ENCODE measurements at regions not wholly inside any gene's neighbourhood (a gene's known extent, or its start where the extent isn't known, plus 50 kb on each side); places are given as distances from the start of the nearest gene placed in this dataset.

- no peak for DNase-seq (ENCODE audit: low spot score)
Measured at GRCh38 chr4:163762741-163763140, 268.3 kb downstream of the TMA16 start.

DNA sequence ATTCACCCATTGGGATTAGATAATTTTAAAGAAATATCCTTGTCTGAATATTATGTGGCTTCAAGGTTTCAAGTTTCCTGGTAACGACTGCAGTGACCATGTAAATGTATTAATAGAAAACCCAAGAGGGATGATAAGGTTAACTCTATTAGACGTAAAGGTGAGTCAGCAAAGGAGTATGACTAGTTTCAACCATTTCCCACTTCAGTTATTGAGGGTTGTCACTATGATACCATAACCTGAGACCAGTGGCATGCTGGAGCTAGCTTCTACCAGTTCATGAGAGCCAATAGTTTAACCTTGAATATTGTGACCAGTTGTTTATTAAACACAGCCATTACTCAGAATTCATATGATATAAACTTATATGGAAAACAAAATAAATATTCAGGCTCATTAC lies 270.1 kb downstream of the TMA16 start:
- no peak for DNase-seq (ENCODE audit: low spot score)

- no peak for DNase-seq (ENCODE audit: low spot score)
Measured at GRCh38 chr4:163768014-163768413, 273.5 kb downstream of the TMA16 start.

DNA sequence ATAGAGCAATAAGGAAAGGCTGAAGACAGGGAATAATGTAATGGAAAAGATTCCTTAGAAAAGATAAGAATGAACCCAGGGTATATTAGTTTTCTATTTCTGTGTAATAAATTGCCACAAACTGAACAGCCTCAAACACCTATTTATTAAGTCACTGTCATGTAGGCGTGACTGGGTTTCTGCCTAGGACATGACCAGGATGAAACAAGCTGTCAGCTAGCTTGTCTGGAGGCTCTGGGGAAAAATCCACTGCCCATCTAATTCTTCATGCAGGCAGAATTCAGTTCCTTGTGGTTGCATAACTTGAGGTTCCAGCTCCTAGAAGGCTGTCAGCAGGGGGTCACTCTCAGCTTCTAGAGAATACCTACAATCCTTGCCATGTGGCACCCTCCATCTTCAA lies 277.7 kb downstream of the TMA16 start:
- DNase-seq (ENCODE audit: low spot score), result no peak

- DNase-seq (ENCODE audit: low spot score), result no peak
Measured at GRCh38 chr4:163773940-163774339, 279.4 kb downstream of the TMA16 start.

GRCh38 chr4:163776957-163777356 lies 282.5 kb downstream of the TMA16 start:
- DNase-seq (ENCODE audit: low spot score), result no peak

- no peak for DNase-seq (ENCODE audit: low spot score)
Measured at GRCh38 chr4:163781726-163782125, 287.2 kb downstream of the TMA16 start.

DNA sequence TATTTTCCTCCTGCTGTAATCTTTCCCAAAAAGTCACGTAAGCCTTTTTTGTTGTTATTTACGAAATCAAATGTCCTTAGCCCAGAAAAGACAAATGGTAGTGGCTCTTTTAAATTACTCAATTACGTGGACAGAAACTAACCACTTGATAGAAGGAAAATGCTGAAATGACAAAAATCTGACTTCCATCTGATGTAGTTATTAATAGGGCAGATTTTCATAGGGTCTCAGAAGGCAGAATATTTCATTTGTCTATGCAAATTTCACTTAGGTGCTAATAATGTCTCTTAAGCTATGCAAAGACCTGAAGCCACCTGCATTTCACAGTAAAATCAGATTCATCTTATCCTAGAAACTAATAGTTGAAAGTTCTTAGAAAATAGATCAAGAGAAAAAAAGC lies 295.7 kb downstream of the TMA16 start:
- no peak for DNase-seq (ENCODE audit: low spot score)

GRCh38 chr4:163795885-163796284 lies 301.4 kb downstream of the TMA16 start:
- DNase-seq (ENCODE audit: low spot score), result no peak

GRCh38 chr4:163804001-163804400 lies 309.5 kb downstream of the TMA16 start:
- peak; percentile 4 for DNase-seq (ENCODE audit: low spot score)

GRCh38 chr4:163806653-163807052 lies 312.2 kb downstream of the TMA16 start:
- peak; percentile 6 for DNase-seq (ENCODE audit: low spot score)

DNA sequence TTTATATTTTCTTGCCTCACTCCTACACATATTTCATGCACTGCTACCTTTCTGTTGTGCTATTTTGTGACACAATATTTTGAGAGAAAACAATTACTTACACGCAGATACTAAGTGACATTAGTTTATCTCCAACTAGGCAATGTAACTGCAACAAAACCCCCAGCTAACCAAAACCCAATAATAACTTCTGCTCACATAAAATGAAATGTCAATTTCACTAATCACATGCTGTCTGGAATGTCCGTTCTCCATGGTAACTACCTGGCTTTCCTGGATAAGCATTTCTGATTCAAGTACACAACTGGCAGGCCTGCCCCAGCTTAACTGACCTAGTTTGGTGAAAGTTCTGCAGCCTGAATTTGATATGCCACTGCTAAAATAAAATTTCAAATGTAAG lies 313.5 kb downstream of the TMA16 start:
- no peak for DNase-seq (ENCODE audit: low spot score)

GRCh38 chr4:163810755-163811154 lies 316.3 kb downstream of the TMA16 start:
- DNase-seq (ENCODE audit: low spot score), result no peak

- no peak for DNase-seq (ENCODE audit: low spot score)
Measured at GRCh38 chr4:163815776-163816175, 321.3 kb downstream of the TMA16 start.

GRCh38 chr4:163816494-163816893 lies 322.0 kb downstream of the TMA16 start:
- DNase-seq (ENCODE audit: low spot score), result no peak

DNA sequence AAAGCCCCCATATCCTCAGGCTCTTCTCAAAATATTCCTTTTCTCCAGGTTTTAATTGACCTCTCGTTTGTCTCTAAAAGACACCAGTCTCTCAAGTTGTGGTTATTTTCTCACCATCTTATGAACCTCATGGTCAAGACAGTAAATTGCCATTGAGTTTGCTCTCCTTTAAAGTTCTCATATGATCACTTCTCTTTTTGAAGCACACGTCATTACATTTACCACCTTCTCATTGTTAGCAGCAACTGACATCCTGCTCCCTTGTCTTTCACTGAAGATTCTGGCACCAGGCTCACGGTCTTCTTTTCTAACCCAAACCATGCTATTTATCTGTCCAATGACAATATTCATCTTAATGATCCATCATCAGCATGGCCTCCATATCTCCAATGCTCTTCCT lies 324.2 kb downstream of the TMA16 start:
- no peak for DNase-seq (ENCODE audit: low spot score)

DNA sequence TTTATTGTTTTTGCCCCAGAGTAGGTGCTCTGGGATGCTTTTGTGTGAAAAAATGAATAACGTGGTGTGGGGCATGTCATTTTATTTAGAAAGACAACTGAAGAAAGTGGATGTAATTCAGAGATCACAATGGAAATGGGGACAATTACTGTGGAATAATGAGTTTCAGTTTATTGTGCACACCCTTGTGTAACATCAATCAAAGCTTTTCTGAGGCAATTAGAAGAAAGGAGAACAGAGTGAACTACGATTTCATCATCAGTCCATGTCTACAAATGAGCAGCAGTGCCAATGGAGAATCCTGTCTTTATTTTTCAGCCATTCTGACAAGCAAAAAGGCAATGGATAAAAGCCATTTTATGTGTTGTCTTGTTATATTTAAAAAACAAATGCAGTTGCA lies 339.2 kb downstream of the TMA16 start:
- no peak for DNase-seq (ENCODE audit: low spot score)

GRCh38 chr4:163846008-163846407 lies 351.5 kb downstream of the TMA16 start:
- DNase-seq (ENCODE audit: low spot score), result no peak

DNA sequence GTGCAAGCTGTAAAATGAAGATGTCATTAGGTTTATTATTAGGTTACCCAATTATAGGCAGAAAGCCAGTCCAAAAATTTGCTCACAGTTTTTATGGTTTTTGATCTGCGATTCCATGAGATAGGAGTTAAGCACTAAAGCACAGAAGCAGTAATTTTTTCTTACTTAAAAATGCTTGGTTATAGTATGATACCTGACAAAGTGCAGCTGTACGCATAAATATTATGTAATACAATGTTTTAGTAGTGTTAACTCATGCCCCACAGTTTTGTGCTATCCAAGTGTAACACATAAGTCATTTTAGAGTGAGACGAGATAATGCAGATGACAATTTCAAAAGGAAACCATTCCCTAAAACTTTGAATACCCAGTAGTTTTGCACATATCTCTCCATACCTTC lies 357.8 kb downstream of the TMA16 start:
- no peak for DNase-seq (ENCODE audit: low spot score)

DNA sequence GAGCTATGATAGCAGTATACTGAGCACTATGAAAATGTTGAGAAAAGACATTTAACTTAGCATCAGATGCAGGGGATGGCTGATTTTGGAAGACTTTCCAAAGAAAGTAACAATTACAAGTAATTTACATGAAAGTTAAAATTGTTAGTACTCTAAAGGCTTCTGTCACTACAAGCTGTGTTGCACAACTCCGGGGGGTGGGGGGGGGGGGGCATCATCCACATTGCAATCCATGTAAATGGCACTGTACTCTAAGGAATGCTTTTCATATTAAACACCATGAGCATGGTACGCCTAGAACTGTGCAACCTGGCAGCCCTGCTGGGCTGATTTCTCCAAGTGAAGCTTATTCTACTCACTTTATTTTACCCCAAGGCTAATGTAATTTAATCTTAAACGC lies 363.4 kb downstream of the TMA16 start:
- DNase-seq (ENCODE audit: low spot score), result no peak

DNA sequence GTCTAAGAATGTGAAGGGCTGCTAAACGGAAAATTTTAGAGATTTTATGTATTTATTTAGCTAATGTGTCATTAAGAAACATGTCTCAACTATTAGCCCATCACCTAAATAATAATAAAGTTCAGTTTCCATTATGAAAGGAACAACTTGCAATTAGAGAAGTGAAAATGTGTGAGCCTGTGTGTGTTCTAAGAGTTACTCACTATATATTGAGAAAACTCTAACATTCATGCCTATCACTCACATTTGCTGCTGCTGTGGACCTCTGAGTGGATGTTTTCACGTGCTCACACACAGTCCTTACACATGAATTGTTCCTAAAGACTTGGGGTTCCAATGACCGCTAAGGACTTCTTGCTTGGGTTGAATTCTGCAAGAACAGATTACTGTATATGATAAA lies 364.0 kb downstream of the TMA16 start:
- DNase-seq (ENCODE audit: low spot score), result no peak

GRCh38 chr4:163863082-163863481 lies 368.6 kb downstream of the TMA16 start:
- DNase-seq (ENCODE audit: low spot score), result no peak

DNA sequence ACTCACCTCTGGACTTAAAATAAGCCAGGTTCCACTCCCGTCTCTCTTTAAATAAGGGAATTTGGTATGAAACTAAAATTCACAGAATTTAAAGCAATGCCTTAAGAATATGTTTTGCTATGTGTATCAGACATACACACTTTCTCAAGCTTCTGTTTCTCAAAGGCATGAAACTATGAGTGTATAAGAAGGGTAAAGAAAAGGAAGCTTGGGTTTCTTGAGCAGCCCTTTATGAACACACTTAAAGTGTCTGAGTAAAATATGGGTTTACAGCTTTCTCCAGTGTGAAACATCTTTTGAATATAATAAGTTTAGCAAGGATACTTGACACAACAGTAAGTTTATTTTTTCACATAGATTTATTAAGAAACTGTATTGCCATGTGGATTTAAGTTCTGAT lies 370.5 kb downstream of the TMA16 start:
- no peak for DNase-seq (ENCODE audit: low spot score)

GRCh38 chr4:163866728-163867315 lies 372.3 kb downstream of the TMA16 start:
- no peak for DNase-seq (ENCODE audit: low spot score)
